Heart left ventricle (tissue), 16 donors: ENCODE measurements at regions not wholly inside any gene's neighbourhood (a gene's known extent, or its start where the extent isn't known, plus 50 kb on each side); places are given as distances from the start of the nearest gene placed in this dataset.
"Not testable (repeated sequence)": the region's sequence is repeated elsewhere in the genome, so short reads cannot be mapped to it uniquely, and the experiment has no call there.

Experiments
- ATAC-seq, 4 donors: fragments of 200-7000 bp; cut with Tn5 transposase; one replicate each; pipeline ENCODE4 v1.9.1; 2020 to 2022; ENCODE audit warnings: moderate library complexity in 4 of 4, mild to moderate bottlenecking in 3 of 4, moderate number of reproducible peaks in 1 of 4
- DNase-seq, 5 donors: peaks; one replicate each; pipeline ENCODE4 v3.0.0-alpha.2; 2020
- H3K27ac ChIP-seq, 12 donors: fragments of 200-600 bp; sonication (generic) in 4 of 12; one replicate each; pipeline versions ENCODE4 v1.5.0 to v1.8.0; 2016 to 2022; ENCODE audit warnings: mild to moderate bottlenecking in 2 of 12
- H3K27me3 ChIP-seq, 9 donors: fragments of 200-600 bp; sonication (generic) in 2 of 9; one replicate each; pipeline versions ENCODE4 v1.5.1 to v1.8.0; 2016 to 2022; ENCODE audit warnings: mild to moderate bottlenecking in 3 of 9
- H3K36me3 ChIP-seq, 9 donors: fragments of 200-600 bp; sonication (generic) in 2 of 9; one replicate each; pipeline versions ENCODE4 v1.5.0 to v1.8.0; 2018 to 2022; ENCODE audit warnings: mild to moderate bottlenecking in 2 of 9
- H3K4me1 ChIP-seq, 12 donors: fragments of 200-600 bp; sonication (generic) in 4 of 12; one replicate each; pipeline versions ENCODE4 v1.5.0 to v1.8.0; 2016 to 2022; ENCODE audit warnings: mild to moderate bottlenecking in 3 of 12
- H3K4me3 ChIP-seq, 12 donors: fragments of 200-600 bp; sonication (generic) in 4 of 12; one replicate each; pipeline versions ENCODE4 v1.5.0 to v1.8.0; 2017 to 2022; ENCODE audit warnings: mild to moderate bottlenecking in 9 of 12, moderate library complexity in 4 of 12
- H3K9me3 ChIP-seq, 12 donors: fragments of 200-600 bp; sonication (generic) in 4 of 12; one replicate each; pipeline versions ENCODE4 v1.5.0 to v1.8.0; 2016 to 2022; ENCODE audit warnings: mild to moderate bottlenecking in 1 of 12
- CTCF ChIP-seq, 12 donors: fragments of 200-600 bp; sonication (generic) in 4 of 12; IDR thresholded peaks; one replicate each; pipeline versions ENCODE4 v1.5.0 to v1.8.0; 2018 to 2022; ENCODE audit warnings: antibody characterized with exemption in 12 of 12, mild to moderate bottlenecking in 5 of 12
- POLR2A ChIP-seq, 2 donors: fragments of 450-650 bp; IDR thresholded peaks; one replicate each; pipeline ENCODE4 v1.6.1; 2017; ENCODE audit warnings: antibody characterized with exemption in 2 of 2, mild to moderate bottlenecking in 2 of 2, moderate library complexity in 2 of 2
- WGBS, 4 donors: extraction: QIAGEN DNeasy Blood & Tissue Kit in 2 of 4; methylation state at CpG; one replicate each; pipeline versions ENCODE4 v1.1.5 to v1.1.7; 2013 to 2018; 5-methylcytosine and 5-hydroxymethylcytosine counted together
- intact Hi-C, 10 donors: fragments of 100-400 bp; cut with DNase I; formaldehyde crosslinking; loops; one replicate each; pipeline versions ENCODE4 v1.11.1 to v1.14.2; 2022
- donor health status: ischemic (EF 13 %, LVEDD 7.1; RV severe dilation, severe dysfunction).
- donor health status: healthy with polysubstance abuse.
- donor health status: DM: no; HTN: yes; CAD: no.
- donor health status: DM: no; HTN: no; CAD: no.
- donor health status: ischemic (EF 25% LVEDD 6.9; RV normal size, moderate dysfunction).
- donor health status: ischemic (EF 25% LVEDD 5.7; RV mildly dilated, moderate dysfunction).
- donor health status: healthy.
- donor health status: DM: yes; HTN: yes; CAD: no.
- donor health status: ischemic (EF 35%, LVEDD 5.7; RV mildly dilated, moderate dysfunction).
- donor health status: nonischemic (EF 11% LVEDD 7.7; RV severe dilation, severe dysfunction).
- donor health status: DM: yes; HTN: yes; CAD: no.
- donor health status: PGD.
- donor health status: ischemic (EF 29% LVEDD 5.4; RV normal size, mild dysfunction).
- donor health status: nonischemic (EF 23%, LVEDD 6.1; RV moderate dilation, normal function).

GRCh38 chr5:99471178-99471577, 542.4 kb upstream of the CHD1 start:
- 68 to 86% (median 75%) methylated on average over 1 of the region's 1 CpG for WGBS, 4 donors
- H3K36me3 ChIP-seq, H3K4me1 ChIP-seq, DNase-seq, H3K27me3 ChIP-seq, intact Hi-C loops, H3K4me3 ChIP-seq, ATAC-seq, H3K9me3 ChIP-seq, H3K27ac ChIP-seq: not testable (repeated sequence)

- DNase-seq, ATAC-seq, H3K36me3 ChIP-seq, H3K9me3 ChIP-seq, intact Hi-C loops, H3K4me3 ChIP-seq, H3K27me3 ChIP-seq, H3K4me1 ChIP-seq, H3K27ac ChIP-seq: not testable (repeated sequence)
- WGBS, 4 donors = 52 to 63% (median 61%) methylated on average over 3 of the region's 3 CpGs
These were observed 541.8 kb upstream of the CHD1 start for GRCh38 chr5:99470636-99471035.

GRCh38 chr5:99460701-99461100, 531.9 kb upstream of the CHD1 start:
- DNase-seq (no peak), ATAC-seq (no peak)
- Histone ChIP-seq H3K27me3 (no peaks in the 10 kb centered on the region), H3K4me3 (no peak overlapping the region), H3K36me3 (no peaks in the 10 kb centered on the region), H3K9me3 (no peaks in the 10 kb centered on the region), H3K4me1 (no peaks in the 10 kb centered on the region), H3K27ac (no peak overlapping the region)
- no peak for TF ChIP-seq POLR2A (IDR thresholded peaks at IDR 0.05)
- TF ChIP-seq CTCF (IDR thresholded peaks at IDR 0.05) = no peak
- intact Hi-C loops = no loop called here
- WGBS, 4 donors = 65 to 67% (median 67%) methylated on average over 2 of the region's 2 CpGs

- no peak for TF ChIP-seq CTCF (IDR thresholded peaks at IDR 0.05)
- no peak for TF ChIP-seq POLR2A (IDR thresholded peaks at IDR 0.05)
- no peak overlapping the region for H3K4me3 ChIP-seq
- no peak overlapping the region for H3K27ac ChIP-seq
- WGBS, 4 donors = 63 to 70% (median 69%) methylated on average over 2 of the region's 2 CpGs
- no peaks in the 10 kb centered on the region for H3K9me3 ChIP-seq
- H3K27me3 ChIP-seq = no peaks in the 10 kb centered on the region
- H3K36me3 ChIP-seq = no peaks in the 10 kb centered on the region
- intact Hi-C loops = no loop called here
- no peak for DNase-seq
- ATAC-seq = no peak
- H3K4me1 ChIP-seq = no peaks in the 10 kb centered on the region
These were observed 524.4 kb upstream of the CHD1 start for GRCh38 chr5:99453196-99453595.

- TF ChIP-seq POLR2A (IDR thresholded peaks at IDR 0.05) = no peak
- TF ChIP-seq CTCF (IDR thresholded peaks at IDR 0.05) = no peak
- Histone ChIP-seq H3K27ac (no peak overlapping the region), H3K4me3 (no peak overlapping the region), H3K36me3 (no peaks in the 10 kb centered on the region), H3K4me1 (no peaks in the 10 kb centered on the region), H3K9me3 (no peaks in the 10 kb centered on the region), H3K27me3 (no peaks in the 10 kb centered on the region)
- 57 to 73% (median 71%) methylated on average over 3 of the region's 3 CpGs for WGBS, 4 donors
- intact Hi-C loops = no loop called here
- DNase-seq = no peak
- no peak for ATAC-seq
These were observed 521.0 kb upstream of the CHD1 start for GRCh38 chr5:99449786-99450185.
